LNCAP (cell line): ENCODE measurements at regions not wholly inside any gene's neighbourhood (a gene's known extent, or its start where the extent isn't known, plus 50 kb on each side); places are given as distances from the start of the nearest gene placed in this dataset.

Experiments
- CTCF ChIP-seq: fragments of 450-650 bp; IDR thresholded peaks from 2 replicates; pipeline ENCODE4 v1.5.1; 2017; ENCODE audit warnings: mild to moderate bottlenecking

DNA sequence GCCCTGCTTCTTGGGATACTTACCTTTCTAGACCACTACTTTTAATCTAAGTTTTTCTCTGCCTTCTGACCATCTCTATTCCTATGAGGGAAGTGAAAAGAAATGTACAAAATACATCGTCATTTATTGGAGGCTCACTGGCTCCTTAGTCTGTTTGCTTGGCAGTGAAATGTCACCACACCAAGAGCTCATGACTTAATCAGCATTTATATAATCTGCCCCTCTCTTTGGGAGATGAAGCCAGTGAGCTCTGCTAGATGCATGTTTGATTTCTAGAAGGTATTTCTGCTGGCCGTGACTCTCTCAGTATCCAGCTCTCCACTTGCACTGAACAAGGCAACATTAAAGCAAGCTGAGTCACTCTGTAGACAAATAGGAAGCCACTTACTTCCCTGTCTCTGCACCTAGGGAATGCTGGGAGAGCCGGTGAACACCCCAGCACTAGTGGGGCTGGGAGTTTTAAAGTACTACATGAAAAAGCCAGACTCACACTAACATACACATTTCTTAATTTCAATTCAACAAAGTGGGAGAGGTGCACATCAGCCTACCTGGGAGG is 79.1 kb downstream of the MID1IP1 start:
- TF ChIP-seq CTCF: no peak

- no peak for TF ChIP-seq CTCF
Observed at GRCh38 chrX:38881066-38881465, 79.8 kb downstream of the MID1IP1 start.

DNA sequence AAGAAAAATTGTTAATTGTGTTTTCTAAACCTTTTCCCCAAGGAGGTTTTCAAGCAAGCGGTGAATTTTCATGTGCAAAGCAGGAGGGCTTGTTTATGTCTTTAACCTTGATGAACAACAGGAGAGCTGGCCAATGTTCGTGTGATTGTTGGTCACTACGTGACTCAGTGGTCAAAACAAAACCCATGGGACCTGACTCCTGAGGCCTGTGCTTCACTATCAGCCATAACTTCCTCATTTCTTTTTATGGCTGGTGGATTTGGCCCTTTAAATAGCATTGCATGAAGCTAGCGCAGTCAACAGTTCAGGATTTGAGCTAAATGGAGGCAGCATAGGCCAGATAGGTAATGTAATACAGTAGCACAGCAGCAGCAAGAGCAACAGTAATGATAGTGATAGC is 80.5 kb downstream of the MID1IP1 start:
- TF ChIP-seq CTCF: no peak

DNA sequence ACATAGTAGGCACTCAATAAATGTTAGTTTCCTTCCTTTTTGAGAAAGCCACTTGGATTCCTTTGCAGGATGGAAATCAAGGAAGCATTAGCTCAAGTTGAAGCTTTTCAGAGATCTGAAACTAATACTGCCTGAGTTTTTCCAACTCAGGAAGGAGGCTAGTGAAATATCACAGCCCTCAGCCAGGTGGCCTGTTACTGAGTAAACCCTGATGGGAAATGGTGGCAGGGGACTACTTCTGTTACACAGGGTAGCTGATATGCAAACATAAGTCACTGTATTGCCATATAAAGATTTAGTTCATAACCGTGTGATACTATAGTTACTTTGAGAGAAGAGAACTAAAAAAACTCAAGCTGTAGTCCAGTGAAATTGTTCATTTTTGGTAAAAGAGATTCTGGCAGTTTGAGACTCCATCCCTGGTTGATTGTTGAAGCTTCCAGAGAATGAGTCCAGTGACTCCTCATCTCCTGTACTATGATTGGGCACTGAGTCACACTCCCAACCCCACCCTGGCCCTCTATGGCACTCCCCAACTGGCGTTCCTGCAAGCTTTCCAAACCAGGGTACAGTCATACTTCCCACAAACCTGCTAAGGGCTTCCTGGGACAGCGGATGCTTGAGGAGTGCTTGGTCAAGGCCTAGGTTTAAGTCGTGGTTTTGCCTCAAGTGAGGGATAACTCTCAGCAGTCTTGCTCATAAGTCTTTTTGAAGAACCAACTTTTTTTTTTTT is 81.8 kb downstream of the MID1IP1 start:
- no peak for TF ChIP-seq CTCF

DNA sequence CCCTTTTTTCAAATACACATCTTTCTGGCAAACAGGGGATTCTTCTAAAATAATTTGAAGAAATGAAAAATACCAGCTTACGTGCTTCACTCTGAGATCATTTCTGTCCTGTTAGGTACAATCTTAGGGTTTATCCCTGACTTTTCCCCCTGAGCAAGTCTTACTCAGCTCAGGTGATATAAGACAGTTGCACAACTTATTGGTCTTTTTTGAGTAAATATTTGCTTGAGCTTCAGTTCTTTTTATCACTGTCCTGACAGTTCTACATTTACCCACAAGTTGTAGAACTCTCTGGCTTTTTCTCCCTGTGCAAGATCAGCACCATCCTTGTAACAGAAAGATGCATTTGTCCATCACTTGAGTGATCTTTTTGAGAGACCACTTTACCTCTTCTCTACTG is 84.9 kb downstream of the MID1IP1 start:
- no peak for TF ChIP-seq CTCF

DNA sequence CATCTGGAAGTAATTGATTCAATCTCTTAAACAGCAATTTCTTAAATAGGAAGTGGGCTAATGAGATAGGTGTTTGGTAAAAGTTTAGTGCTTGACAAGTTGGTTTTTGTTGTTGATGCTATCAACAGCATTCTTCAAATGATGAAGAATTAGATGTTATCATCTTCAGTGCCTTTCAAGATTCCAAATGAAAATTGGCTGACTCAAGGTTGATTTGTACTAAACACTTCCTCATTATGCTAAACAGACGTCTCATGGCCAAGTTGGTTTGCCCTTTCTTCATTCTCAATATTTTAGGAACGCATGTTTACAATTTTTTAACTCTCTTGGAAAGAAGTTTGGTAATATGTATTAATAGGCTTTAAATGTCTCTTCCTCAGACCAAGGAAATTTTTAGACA is 86.0 kb downstream of the MID1IP1 start:
- TF ChIP-seq CTCF: no peak

- no peak for TF ChIP-seq CTCF
Observed at GRCh38 chrX:38890326-38890725, 89.1 kb downstream of the MID1IP1 start.

DNA sequence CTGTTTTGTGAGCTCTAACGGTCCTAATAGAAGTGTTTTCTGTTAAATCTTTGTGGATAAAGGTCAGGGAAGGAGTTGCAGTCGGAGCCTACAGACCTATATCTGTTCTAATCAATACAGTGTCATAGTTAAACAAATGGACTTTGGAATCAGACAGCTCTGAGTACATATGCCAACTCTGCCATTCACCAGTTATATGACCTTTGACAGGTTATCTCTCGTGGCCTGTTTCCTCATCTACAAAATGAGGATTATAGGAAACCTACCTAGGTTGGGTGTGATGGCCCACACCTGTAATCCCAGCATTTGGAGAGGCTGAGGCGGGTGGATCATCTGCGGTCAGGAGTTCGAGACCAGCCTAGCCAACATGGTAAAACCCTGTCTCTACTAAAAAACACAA is 89.7 kb downstream of the MID1IP1 start:
- TF ChIP-seq CTCF: no peak
